H9 (cell line): ENCODE measurements at regions not wholly inside any gene's neighbourhood (a gene's known extent, or its start where the extent isn't known, plus 50 kb on each side); places are given as distances from the start of the nearest gene placed in this dataset.
A peak's percentile ranks its signal among the peaks of the same experiment; 100 is the strongest.

Source experiments
- DNase-seq: peaks from one replicate; pipeline ENCODE4 v3.0.0-alpha.2; 2017
- H2AFZ ChIP-seq: one replicate; pipeline ENCODE4 v1.6.1; 2013; ENCODE audit warnings: mild to moderate bottlenecking, low read length, control low read depth, moderate library complexity
- H2AK5ac ChIP-seq: 2 replicates; pipeline ENCODE4 v1.6.1; 2013; ENCODE audit warnings: low read length, control low read depth, mixed read lengths; ENCODE audit not compliant: insufficient read length
- H2BK120ac ChIP-seq: one replicate; pipeline ENCODE4 v1.6.1; 2013; ENCODE audit warnings: low read depth, mild to moderate bottlenecking, low read length, control low read depth, inconsistent platforms; ENCODE audit not compliant: poor library complexity, severe bottlenecking
- H2BK12ac ChIP-seq: 2 replicates; pipeline ENCODE4 v1.6.1; 2013; ENCODE audit warnings: low read length, control low read depth, mixed read lengths, low read depth; ENCODE audit not compliant: insufficient read length
- H2BK15ac ChIP-seq: 2 replicates; pipeline ENCODE4 v1.6.1; 2013; ENCODE audit warnings: low read depth, low read length, control low read depth
- H2BK20ac ChIP-seq: one replicate; pipeline ENCODE4 v1.6.1; 2013; ENCODE audit warnings: low read depth, mild to moderate bottlenecking, low read length, control low read depth, inconsistent platforms; ENCODE audit not compliant: poor library complexity, severe bottlenecking
- H2BK5ac ChIP-seq: 2 replicates; pipeline ENCODE4 v1.6.1; 2013; ENCODE audit warnings: low read length, control low read depth, mixed read lengths; ENCODE audit not compliant: insufficient read length
- H3K14ac ChIP-seq: 2 replicates; pipeline ENCODE4 v1.6.1; 2013; ENCODE audit warnings: low read length, control low read depth; ENCODE audit not compliant: insufficient read depth
- H3K18ac ChIP-seq: 2 replicates; pipeline ENCODE4 v1.6.1; 2013; ENCODE audit warnings: low read depth, mild to moderate bottlenecking, mixed read lengths, low read length, control low read depth; ENCODE audit not compliant: insufficient read length
- H3K23ac ChIP-seq: 2 replicates; pipeline ENCODE4 v1.6.1; 2013; ENCODE audit warnings: low read length, control low read depth, mixed read lengths, low read depth; ENCODE audit not compliant: insufficient read length
- H3K23me2 ChIP-seq: 2 replicates; pipeline ENCODE4 v1.6.1; 2013; ENCODE audit warnings: low read depth, mild to moderate bottlenecking, mixed read lengths, low read length, control low read depth; ENCODE audit not compliant: insufficient read length, poor library complexity, severe bottlenecking
- H3K27ac ChIP-seq: 2 replicates; pipeline ENCODE4 v1.5.1; 2013; ENCODE audit warnings: low read length, control low read depth, mixed read lengths, low read depth; ENCODE audit not compliant: insufficient read length
- H3K27me3 ChIP-seq: 2 replicates; pipeline ENCODE4 v1.6.1; 2013; ENCODE audit warnings: low read length, control low read depth, inconsistent platforms; ENCODE audit not compliant: insufficient read depth
- H3K4ac ChIP-seq: 2 replicates; pipeline ENCODE4 v1.6.1; 2013; ENCODE audit warnings: low read depth, mild to moderate bottlenecking, control low read depth, inconsistent platforms, low read length, moderate library complexity
- H3K4me1 ChIP-seq: 2 replicates; pipeline ENCODE4 v1.6.1; 2013; ENCODE audit warnings: low read length, control low read depth, inconsistent platforms; ENCODE audit not compliant: insufficient read depth
- H3K4me2 ChIP-seq: 2 replicates; pipeline ENCODE4 v1.6.1; 2013; ENCODE audit warnings: low read length, control low read depth, mixed read lengths; ENCODE audit not compliant: insufficient read length, insufficient read depth
- H3K56ac ChIP-seq: 2 replicates; pipeline ENCODE4 v1.6.1; 2013; ENCODE audit warnings: low read depth, mild to moderate bottlenecking, mixed read lengths, low read length, control low read depth; ENCODE audit not compliant: insufficient read length
- H3K79me1 ChIP-seq: 2 replicates; pipeline ENCODE4 v1.6.1; 2013; ENCODE audit warnings: low read depth, mild to moderate bottlenecking, moderate library complexity, low read length, control low read depth, inconsistent platforms; ENCODE audit not compliant: insufficient read depth, poor library complexity, severe bottlenecking
- H3K79me2 ChIP-seq: 2 replicates; pipeline ENCODE4 v1.6.1; 2013; ENCODE audit warnings: low read length, control low read depth, inconsistent platforms; ENCODE audit not compliant: insufficient read depth
- H3K9ac ChIP-seq: 2 replicates; pipeline ENCODE4 v1.6.1; 2013; ENCODE audit warnings: low read length, control low read depth, mixed read lengths; ENCODE audit not compliant: insufficient read length; ENCODE audit errors: extremely low read depth
- H3K9me3 ChIP-seq: one replicate; pipeline ENCODE4 v1.6.1; 2013; ENCODE audit warnings: low read depth, low read length, inconsistent platforms; ENCODE audit not compliant: control insufficient read depth
- H3T11ph ChIP-seq: one replicate; pipeline ENCODE4 v1.6.1; 2013; ENCODE audit warnings: mild to moderate bottlenecking, low read length, control low read depth, inconsistent platforms
- H4K20me1 ChIP-seq: one replicate; pipeline ENCODE4 v1.6.1; 2013; ENCODE audit not compliant: control insufficient read depth, insufficient read length, insufficient read depth
- H4K5ac ChIP-seq: 2 replicates; pipeline ENCODE4 v1.6.1; 2013; ENCODE audit warnings: low read depth, mild to moderate bottlenecking, mixed read lengths, low read length, control low read depth; ENCODE audit not compliant: insufficient read length
- H4K8ac ChIP-seq: replicated peaks from 2 replicates; pipeline ENCODE4 v1.6.1; 2013; ENCODE audit warnings: low read length, control low read depth, mixed read lengths, low read depth; ENCODE audit not compliant: insufficient read length
- H4K91ac ChIP-seq: 2 replicates; pipeline ENCODE4 v1.6.1; 2013; ENCODE audit warnings: low read depth, mild to moderate bottlenecking, moderate library complexity, mixed read lengths, low read length, control low read depth; ENCODE audit not compliant: insufficient read length
- H3K27ac Mint-ChIP-seq, 3 experiments: 2 replicates in 2 of 3; 3 replicates in 1 of 3; pipeline ENCODE4 v1.8.0; 2020 to 2021; ENCODE audit warnings: mixed read lengths in 3 of 3, mild to moderate bottlenecking in 1 of 3, moderate library complexity in 1 of 3
- H3K27me3 Mint-ChIP-seq: 2 replicates; pipeline ENCODE4 v1.8.0; 2021; ENCODE audit warnings: low read depth, mild to moderate bottlenecking, moderate library complexity, mixed read lengths
- H3K36me3 Mint-ChIP-seq, 3 experiments: 2 replicates in 2 of 3; 3 replicates in 1 of 3; pipeline ENCODE4 v1.8.0; 2020 to 2021; ENCODE audit warnings: low read depth in 3 of 3, mixed read lengths in 3 of 3; ENCODE audit not compliant: insufficient read depth in 1 of 3
- H3K4me1 Mint-ChIP-seq, 2 experiments: 2 replicates each; pipeline ENCODE4 v1.8.0; 2020; ENCODE audit warnings: mixed read lengths in 2 of 2
- H3K4me3 Mint-ChIP-seq, 2 experiments: 2 replicates in 1 of 2; 3 replicates in 1 of 2; pipeline ENCODE4 v1.8.0; 2020 to 2021; ENCODE audit warnings: mild to moderate bottlenecking in 2 of 2, mixed read lengths in 2 of 2, moderate library complexity in 1 of 2
- H3K9me3 Mint-ChIP-seq, 2 experiments: 2 replicates in 1 of 2; 3 replicates in 1 of 2; pipeline ENCODE4 v1.8.0; 2020; ENCODE audit warnings: mild to moderate bottlenecking in 2 of 2, mixed read lengths in 2 of 2, moderate library complexity in 1 of 2
- WGBS: extraction: QIAGEN DNeasy Blood & Tissue Kit; methylation state at CpG from one replicate; pipeline ENCODE4 v1.1.7; 2013; ENCODE audit warnings: missing lambda C conversion rate, low lambda C conversion rate, mixed read lengths; ENCODE audit not compliant: insufficient read length; ENCODE audit errors: extremely low coverage; 5-methylcytosine and 5-hydroxymethylcytosine counted together
- TF ChIP-seq, protein P1 (sequence below): fragments of 200-600 bp; sonication (generic); conservative IDR thresholded peaks from 3 replicates; pipeline ENCODE4 v1.8.0; 2021; ENCODE audit warnings: antibody characterized with exemption, mild to moderate bottlenecking

DNA sequence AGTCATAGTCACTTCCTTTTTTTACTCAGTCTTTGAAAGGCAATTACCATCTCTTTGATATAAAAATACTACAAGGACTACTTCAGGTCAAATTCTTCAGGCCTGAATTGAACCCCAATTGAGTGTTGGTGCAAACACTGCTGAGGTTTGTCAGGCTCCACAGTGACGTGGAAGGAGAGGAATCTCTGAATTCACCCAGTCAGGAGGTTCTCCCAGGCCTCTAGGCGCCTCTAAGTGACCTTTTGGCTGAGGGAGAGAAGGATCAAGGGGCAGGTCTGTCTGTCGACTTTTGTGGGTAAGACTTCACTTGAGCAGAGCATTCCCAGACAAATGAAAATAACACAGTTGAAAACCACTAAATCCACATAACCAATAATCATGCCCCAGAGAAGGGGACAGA is 227.6 kb upstream of the CHRNA7 start:
- Mint-ChIP-seq H3K27ac (peak overlapping the region in 1 of 3 experiments; percentile 41; a peak in 2 of 7 replicates), H3K27me3 (no peaks in the 10 kb centered on the region), H3K9me3 (no peaks in the 10 kb centered on the region), H3K4me3 (no peak overlapping the region), H3K36me3 (no peaks in the 10 kb centered on the region), H3K4me1 (peaks cover 10 to 11% of the 10 kb centered on the region in 2 experiments)
- WGBS, result no CpG with 5 or more reads among the region's 3 CpGs
- Histone ChIP-seq H3K4ac (no peak overlapping the region), H3K79me1 (no peaks in the 10 kb centered on the region), H3K4me1 (no peaks in the 10 kb centered on the region), H4K91ac (no peak overlapping the region), H2BK12ac (no peak overlapping the region), H3K18ac (no peak overlapping the region), H3K79me2 (no peaks in the 10 kb centered on the region), H3T11ph (no peak overlapping the region), H3K27me3 (no peaks in the 10 kb centered on the region), H3K9me3 (no peaks in the 10 kb centered on the region), H4K8ac (no peak overlapping the region), H3K9ac (no peak overlapping the region), H2AK5ac (no peak overlapping the region), H2BK15ac (no peak overlapping the region), H3K4me2 (no peak overlapping the region), H2AFZ (no peak overlapping the region), H3K56ac (no peak overlapping the region), H2BK120ac (no peak overlapping the region), H3K23me2 (no peaks in the 10 kb centered on the region), H3K27ac (no peak overlapping the region), H3K14ac (no peak overlapping the region), H2BK5ac (no peak overlapping the region), H2BK20ac (no peak overlapping the region), H4K20me1 (no peaks in the 10 kb centered on the region), H4K5ac (no peak overlapping the region), H3K23ac (no peak overlapping the region)
- TF ChIP-seq, protein P1, sequence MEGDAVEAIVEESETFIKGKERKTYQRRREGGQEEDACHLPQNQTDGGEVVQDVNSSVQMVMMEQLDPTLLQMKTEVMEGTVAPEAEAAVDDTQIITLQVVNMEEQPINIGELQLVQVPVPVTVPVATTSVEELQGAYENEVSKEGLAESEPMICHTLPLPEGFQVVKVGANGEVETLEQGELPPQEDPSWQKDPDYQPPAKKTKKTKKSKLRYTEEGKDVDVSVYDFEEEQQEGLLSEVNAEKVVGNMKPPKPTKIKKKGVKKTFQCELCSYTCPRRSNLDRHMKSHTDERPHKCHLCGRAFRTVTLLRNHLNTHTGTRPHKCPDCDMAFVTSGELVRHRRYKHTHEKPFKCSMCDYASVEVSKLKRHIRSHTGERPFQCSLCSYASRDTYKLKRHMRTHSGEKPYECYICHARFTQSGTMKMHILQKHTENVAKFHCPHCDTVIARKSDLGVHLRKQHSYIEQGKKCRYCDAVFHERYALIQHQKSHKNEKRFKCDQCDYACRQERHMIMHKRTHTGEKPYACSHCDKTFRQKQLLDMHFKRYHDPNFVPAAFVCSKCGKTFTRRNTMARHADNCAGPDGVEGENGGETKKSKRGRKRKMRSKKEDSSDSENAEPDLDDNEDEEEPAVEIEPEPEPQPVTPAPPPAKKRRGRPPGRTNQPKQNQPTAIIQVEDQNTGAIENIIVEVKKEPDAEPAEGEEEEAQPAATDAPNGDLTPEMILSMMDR, result no peak
- DNase-seq, result no peak
